Osteoblast (primary cell): ENCODE measurements at regions not wholly inside any gene's neighbourhood (a gene's known extent, or its start where the extent isn't known, plus 50 kb on each side); places are given as distances from the start of the nearest gene placed in this dataset.

Source experiments
- DNase-seq: peaks from one replicate; pipeline ENCODE4 v3.0.0; 2011; ENCODE audit warnings: low spot score, mixed read lengths; ENCODE audit not compliant: insufficient read length; ENCODE audit errors: missing footprints
- H2AFZ ChIP-seq: 2 replicates; pipeline ENCODE4 v1.6.0; 2011; ENCODE audit warnings: mild to moderate bottlenecking, low read length
- H3K27ac ChIP-seq: 2 replicates; pipeline ENCODE4 v1.5.1; 2011; ENCODE audit warnings: mild to moderate bottlenecking, low read depth, low read length, moderate library complexity
- H3K27me3 ChIP-seq: 2 replicates; pipeline ENCODE4 v1.6.0; 2012; ENCODE audit warnings: mild to moderate bottlenecking, control low read depth, inconsistent platforms, low read length, moderate library complexity; ENCODE audit not compliant: insufficient read depth
- H3K36me3 ChIP-seq: 2 replicates; pipeline ENCODE4 v1.5.1; 2011; ENCODE audit warnings: mild to moderate bottlenecking, low read length, control low read depth, moderate library complexity; ENCODE audit not compliant: insufficient read depth
- H3K4me1 ChIP-seq: 2 replicates; pipeline ENCODE4 v1.5.1; 2011; ENCODE audit warnings: mild to moderate bottlenecking, low read length, control low read depth, moderate library complexity; ENCODE audit not compliant: insufficient read depth
- H3K4me2 ChIP-seq: 2 replicates; pipeline ENCODE4 v1.6.0; 2011; ENCODE audit warnings: mild to moderate bottlenecking, low read length; ENCODE audit not compliant: insufficient read depth
- H3K4me3 ChIP-seq: fragments of 200-600 bp; sonication (generic); 3 replicates; pipeline ENCODE4 v1.5.1; 2012; ENCODE audit warnings: mild to moderate bottlenecking, low read length, inconsistent platforms; ENCODE audit not compliant: insufficient read depth
- H3K79me2 ChIP-seq: 2 replicates; pipeline ENCODE4 v1.6.0; 2012; ENCODE audit warnings: mild to moderate bottlenecking, low read length, control low read depth, inconsistent platforms; ENCODE audit not compliant: insufficient read depth
- H3K9me3 ChIP-seq: 2 replicates; pipeline ENCODE4 v1.5.1; 2011; ENCODE audit warnings: low read depth, low read length, control low read depth
- H4K20me1 ChIP-seq: 2 replicates; pipeline ENCODE4 v1.6.0; 2012; ENCODE audit warnings: mild to moderate bottlenecking, low read length, control low read depth; ENCODE audit not compliant: insufficient read depth
- TF ChIP-seq, protein P1 (sequence below): IDR thresholded peaks from 2 replicates; pipeline ENCODE4 v1.5.1; 2011; ENCODE audit warnings: mild to moderate bottlenecking, low read depth, low read length, moderate library complexity; ENCODE audit errors: extremely low read depth

DNA sequence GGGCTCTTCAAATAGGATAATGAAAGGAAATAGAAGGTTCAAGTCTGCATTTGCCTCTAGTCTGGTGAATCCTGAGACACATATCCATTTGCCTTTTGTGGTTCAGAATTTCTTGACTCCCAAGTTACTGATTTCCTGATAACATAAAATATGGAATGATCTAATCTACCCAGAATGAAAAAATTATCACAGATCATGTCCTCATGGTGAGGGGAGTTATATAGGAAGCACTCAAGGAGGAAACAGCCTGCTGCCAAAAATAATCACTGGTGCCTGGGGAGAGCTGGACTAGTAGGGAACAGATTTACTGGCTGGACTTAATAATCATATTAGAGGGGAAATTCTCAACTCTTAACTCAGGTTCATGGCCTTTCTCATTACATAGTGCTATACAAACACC, 95.5 kb upstream of the STK17B start:
- peak overlapping the region; percentile 73 for H3K27ac ChIP-seq
- no peak overlapping the region for H3K4me3 ChIP-seq
- TF ChIP-seq, protein P1, sequence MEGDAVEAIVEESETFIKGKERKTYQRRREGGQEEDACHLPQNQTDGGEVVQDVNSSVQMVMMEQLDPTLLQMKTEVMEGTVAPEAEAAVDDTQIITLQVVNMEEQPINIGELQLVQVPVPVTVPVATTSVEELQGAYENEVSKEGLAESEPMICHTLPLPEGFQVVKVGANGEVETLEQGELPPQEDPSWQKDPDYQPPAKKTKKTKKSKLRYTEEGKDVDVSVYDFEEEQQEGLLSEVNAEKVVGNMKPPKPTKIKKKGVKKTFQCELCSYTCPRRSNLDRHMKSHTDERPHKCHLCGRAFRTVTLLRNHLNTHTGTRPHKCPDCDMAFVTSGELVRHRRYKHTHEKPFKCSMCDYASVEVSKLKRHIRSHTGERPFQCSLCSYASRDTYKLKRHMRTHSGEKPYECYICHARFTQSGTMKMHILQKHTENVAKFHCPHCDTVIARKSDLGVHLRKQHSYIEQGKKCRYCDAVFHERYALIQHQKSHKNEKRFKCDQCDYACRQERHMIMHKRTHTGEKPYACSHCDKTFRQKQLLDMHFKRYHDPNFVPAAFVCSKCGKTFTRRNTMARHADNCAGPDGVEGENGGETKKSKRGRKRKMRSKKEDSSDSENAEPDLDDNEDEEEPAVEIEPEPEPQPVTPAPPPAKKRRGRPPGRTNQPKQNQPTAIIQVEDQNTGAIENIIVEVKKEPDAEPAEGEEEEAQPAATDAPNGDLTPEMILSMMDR = no peak
- H2AFZ ChIP-seq = no peak overlapping the region
- no peaks in the 10 kb centered on the region for H3K36me3 ChIP-seq
- H3K79me2 ChIP-seq = peaks cover 15% of the 10 kb centered on the region
- H4K20me1 ChIP-seq = no peaks in the 10 kb centered on the region
- no peak overlapping the region for H3K4me2 ChIP-seq
- no peaks in the 10 kb centered on the region for H3K9me3 ChIP-seq
- DNase-seq = no peak
- no peaks in the 10 kb centered on the region for H3K27me3 ChIP-seq
- peaks cover 50% of the 10 kb centered on the region for H3K4me1 ChIP-seq

DNA sequence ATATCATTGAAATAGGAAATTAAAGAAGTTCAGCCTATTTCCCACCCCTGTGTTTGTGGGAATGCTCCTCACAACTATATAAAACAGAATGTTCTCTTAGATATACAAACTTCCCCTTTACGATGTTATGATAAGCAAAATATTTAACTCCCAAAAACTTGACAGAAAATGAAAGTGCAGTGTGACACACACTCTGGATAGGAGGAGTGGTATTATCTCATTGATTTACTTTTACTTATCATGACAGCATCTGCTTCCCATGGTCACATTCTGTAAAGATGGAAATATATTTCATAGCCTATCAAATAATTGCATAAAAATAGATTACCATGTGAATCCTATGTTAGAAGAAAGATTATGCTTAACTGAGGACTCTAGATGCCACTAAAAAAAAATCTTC, 96.6 kb upstream of the STK17B start:
- peak overlapping the region; percentile 73 for H3K27ac ChIP-seq
- DNase-seq = no peak

DNA sequence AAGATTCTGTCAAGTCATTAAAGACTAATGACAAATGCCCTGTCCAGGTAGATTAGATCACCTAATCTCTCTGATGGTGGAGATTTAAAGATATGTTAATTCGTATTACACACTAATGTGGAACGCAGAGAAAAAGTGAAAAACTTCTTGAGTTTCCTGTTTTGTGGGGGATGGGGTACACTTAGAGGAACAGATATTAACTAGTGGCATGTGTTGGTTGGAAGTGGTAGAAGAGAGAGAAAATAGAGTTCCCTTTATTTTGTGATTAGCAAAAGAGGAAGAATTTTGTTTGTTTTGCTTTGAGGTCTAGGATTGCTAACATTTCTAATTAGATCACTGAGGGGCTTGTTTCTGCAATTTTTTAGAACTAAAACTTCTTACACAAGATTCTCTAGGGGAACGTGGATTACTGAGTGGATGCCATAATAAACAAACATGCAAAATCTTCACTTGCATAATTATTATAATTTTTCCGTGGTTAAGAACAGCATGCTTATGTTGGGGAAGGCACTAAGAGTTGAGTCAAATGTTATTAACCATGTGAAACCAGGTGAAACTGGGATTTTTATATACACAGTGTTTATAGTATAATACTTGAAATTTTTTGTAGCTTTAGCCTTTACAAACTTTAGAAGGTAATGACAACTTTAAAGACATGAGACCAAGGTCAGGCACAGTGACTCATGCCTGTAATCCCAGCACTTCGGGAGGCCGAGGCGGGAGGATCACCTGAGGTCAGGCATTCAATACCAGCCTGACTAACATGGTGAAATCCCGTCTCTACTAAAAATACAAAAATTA, 97.4 kb upstream of the STK17B start:
- H3K4me2 ChIP-seq = peak overlapping the region; percentile 16
- H3K4me1 ChIP-seq = peaks cover 46% of the 10 kb centered on the region
- no peaks in the 10 kb centered on the region for H3K36me3 ChIP-seq
- no peak overlapping the region for H2AFZ ChIP-seq
- TF ChIP-seq, protein P1 = no peak
- no peak for DNase-seq
- peaks cover 19% of the 10 kb centered on the region for H3K79me2 ChIP-seq
- peak overlapping the region; percentile 73 for H3K27ac ChIP-seq
- H3K4me3 ChIP-seq = no peak overlapping the region
- H4K20me1 ChIP-seq = no peaks in the 10 kb centered on the region
- H3K9me3 ChIP-seq = no peaks in the 10 kb centered on the region
- H3K27me3 ChIP-seq = no peaks in the 10 kb centered on the region

More for the DNA sequence above, 96.6 kb upstream of the STK17B start:
- Histone ChIP-seq H3K36me3 (no peaks in the 10 kb centered on the region), H4K20me1 (no peaks in the 10 kb centered on the region), H3K79me2 (peaks cover 15% of the 10 kb centered on the region), H3K4me3 (no peak overlapping the region), H2AFZ (no peak overlapping the region), H3K4me1 (peaks cover 46% of the 10 kb centered on the region), H3K4me2 (peak overlapping the region; percentile 16), H3K27me3 (no peaks in the 10 kb centered on the region), H3K9me3 (no peaks in the 10 kb centered on the region)
- TF ChIP-seq, protein P1 = no peak

DNA sequence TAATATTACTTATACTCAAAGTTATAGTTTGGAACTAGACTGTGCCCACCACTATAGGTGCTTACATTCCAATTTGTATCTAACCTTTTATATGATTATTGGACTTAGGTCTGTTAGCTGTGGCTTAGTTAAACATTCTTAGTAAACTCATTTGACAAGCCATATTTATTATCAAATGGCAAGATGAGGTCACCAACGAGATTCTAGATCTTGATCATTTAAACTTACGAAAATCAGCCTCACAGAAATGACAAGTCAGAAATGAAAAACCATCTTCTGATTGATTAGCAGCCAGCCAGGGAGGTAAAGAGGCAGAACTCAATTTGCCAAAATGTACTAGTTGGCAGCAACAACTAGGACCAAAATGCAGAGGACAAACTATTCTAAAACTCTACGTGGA, 100.4 kb upstream of the STK17B start:
- no peak overlapping the region for H3K4me3 ChIP-seq

More for the DNA sequence above, 100.4 kb upstream of the STK17B start:
- Histone ChIP-seq H3K9me3 (no peaks in the 10 kb centered on the region), H3K36me3 (no peaks in the 10 kb centered on the region), H2AFZ (no peak overlapping the region), H3K79me2 (peaks cover 26% of the 10 kb centered on the region), H4K20me1 (no peaks in the 10 kb centered on the region), H3K27ac (no peak overlapping the region), H3K4me1 (peaks cover 69% of the 10 kb centered on the region), H3K4me2 (no peak overlapping the region), H3K27me3 (no peaks in the 10 kb centered on the region)
- TF ChIP-seq, protein P1 = no peak
- DNase-seq = no peak
